Liver (tissue), 8 donors: ENCODE measurements at regions not wholly inside any gene's neighbourhood (a gene's known extent, or its start where the extent isn't known, plus 50 kb on each side); places are given as distances from the start of the nearest gene placed in this dataset.

Source experiments
- DNase-seq: peaks from one replicate; pipeline ENCODE4 v3.0.0-alpha.2; 2017; ENCODE audit warnings: low spot score
- H3K27ac ChIP-seq, 2 donors: one replicate each; pipeline ENCODE4 v1.7.0; 2013; ENCODE audit warnings: inconsistent platforms in 2 of 2, low read length in 2 of 2, control low read depth in 1 of 2, low read depth in 1 of 2, mild to moderate bottlenecking in 1 of 2
- H3K27me3 ChIP-seq, 4 donors: one replicate each; pipeline versions ENCODE4 v1.6.1 to v1.7.0; 2013; ENCODE audit warnings: low read length in 3 of 4, inconsistent platforms in 1 of 4, mild to moderate bottlenecking in 1 of 4, moderate library complexity in 1 of 4; ENCODE audit not compliant: control insufficient read depth in 4 of 4, insufficient read depth in 4 of 4
- H3K36me3 ChIP-seq, 4 donors: one replicate each; pipeline versions ENCODE4 v1.6.1 to v1.7.0; 2013; ENCODE audit warnings: low read length in 3 of 4, mild to moderate bottlenecking in 3 of 4, low read depth in 1 of 4, moderate library complexity in 1 of 4; ENCODE audit not compliant: control insufficient read depth in 4 of 4, insufficient read depth in 3 of 4
- H3K4me1 ChIP-seq, 4 donors: one replicate each; pipeline versions ENCODE4 v1.6.1 to v1.7.0; 2013; ENCODE audit warnings: low read length in 3 of 4, mild to moderate bottlenecking in 3 of 4, moderate library complexity in 1 of 4; ENCODE audit not compliant: control insufficient read depth in 4 of 4, insufficient read depth in 4 of 4
- H3K4me3 ChIP-seq, 3 donors: one replicate each; pipeline versions ENCODE4 v1.6.1 to v1.7.0; 2013; ENCODE audit warnings: low read length in 3 of 3, control low read depth in 1 of 3, low read depth in 1 of 3, mild to moderate bottlenecking in 1 of 3
- H3K9ac ChIP-seq, 2 donors: one replicate each; pipeline ENCODE4 v1.7.0; 2013; ENCODE audit warnings: low read length in 2 of 2, mild to moderate bottlenecking in 2 of 2, moderate library complexity in 2 of 2, control low read depth in 1 of 2, low read depth in 1 of 2
- H3K9me3 ChIP-seq, 4 donors: one replicate each; pipeline versions ENCODE4 v1.6.1 to v1.7.0; 2013; ENCODE audit warnings: low read length in 3 of 4; ENCODE audit not compliant: control insufficient read depth in 4 of 4
- ATF3 ChIP-seq: IDR thresholded peaks from 2 replicates; pipeline ENCODE4 v1.6.1; 2016; ENCODE audit warnings: antibody characterized with exemption
- CTCF ChIP-seq: fragments of 150-350 bp; IDR thresholded peaks from 2 replicates; pipeline ENCODE4 v1.5.1; 2017; ENCODE audit warnings: improper control_type of control experiment, low read depth, low read length; ENCODE audit not compliant: missing input control
- EGR1 ChIP-seq, 2 donors: IDR thresholded peaks; 2 replicates each; pipeline ENCODE4 v1.6.1; 2016 to 2018; ENCODE audit warnings: antibody characterized with exemption in 2 of 2, low read depth in 2 of 2
- FOXA1 ChIP-seq: IDR thresholded peaks from 2 replicates; pipeline ENCODE4 v1.6.1; 2016; ENCODE audit warnings: antibody characterized with exemption
- FOXA2 ChIP-seq: IDR thresholded peaks from 2 replicates; pipeline ENCODE4 v1.6.1; 2016; ENCODE audit warnings: antibody characterized with exemption
- GABPA ChIP-seq, 2 donors: IDR thresholded peaks in 1 of 2; conservative IDR thresholded peaks in 1 of 2; 2 replicates each; pipeline ENCODE4 v1.6.1; 2016; ENCODE audit warnings: antibody characterized with exemption in 2 of 2, mild to moderate bottlenecking in 1 of 2, moderate library complexity in 1 of 2
- HNF4G ChIP-seq: IDR thresholded peaks from 2 replicates; pipeline ENCODE4 v1.6.1; 2016; ENCODE audit warnings: antibody characterized with exemption
- JUND ChIP-seq, 2 donors: IDR thresholded peaks; 2 replicates each; pipeline ENCODE4 v1.6.1; 2016; ENCODE audit warnings: antibody characterized with exemption in 2 of 2
- NR2F2 ChIP-seq: IDR thresholded peaks from 2 replicates; pipeline ENCODE4 v1.6.1; 2016; ENCODE audit warnings: antibody characterized with exemption
- RAD21 ChIP-seq, 2 donors: IDR thresholded peaks; 2 replicates each; pipeline ENCODE4 v1.6.1; 2016; ENCODE audit warnings: antibody characterized with exemption in 2 of 2, mild to moderate bottlenecking in 2 of 2
- REST ChIP-seq: IDR thresholded peaks from 2 replicates; pipeline ENCODE4 v1.6.1; 2016; ENCODE audit warnings: antibody characterized with exemption, mild to moderate bottlenecking
- RXRA ChIP-seq, 2 donors: IDR thresholded peaks; 2 replicates each; pipeline ENCODE4 v1.6.1; 2017 to 2018; ENCODE audit warnings: antibody characterized with exemption in 2 of 2, mild to moderate bottlenecking in 1 of 2
- SP1 ChIP-seq: IDR thresholded peaks from 2 replicates; pipeline ENCODE4 v1.6.1; 2018; ENCODE audit warnings: antibody characterized with exemption, mild to moderate bottlenecking
- TAF1 ChIP-seq: conservative IDR thresholded peaks from 2 replicates; pipeline ENCODE4 v1.6.1; 2016; ENCODE audit warnings: antibody characterized with exemption, mild to moderate bottlenecking
- YY1 ChIP-seq: IDR thresholded peaks from 2 replicates; pipeline ENCODE4 v1.6.1; 2016; ENCODE audit warnings: antibody characterized with exemption, mild to moderate bottlenecking
- ZBTB33 ChIP-seq: IDR thresholded peaks from 2 replicates; pipeline ENCODE4 v1.6.1; 2016; ENCODE audit warnings: antibody characterized with exemption
- WGBS: extraction: QIAGEN DNeasy Blood & Tissue Kit; methylation state at CpG from one replicate; pipeline ENCODE4 v1.1.7; 2013; 5-methylcytosine and 5-hydroxymethylcytosine counted together
- TF ChIP-seq, protein P1 (sequence below): IDR thresholded peaks from 2 replicates; pipeline ENCODE4 v1.6.1; 2016; ENCODE audit warnings: antibody characterized with exemption
- donor health status: healthy.
- donor health status: healthy.
- donor health status: healthy.
- donor health status: healthy.
- donor health status: healthy.

- no peak for DNase-seq
- Histone ChIP-seq H3K27me3 (no peaks in the 10 kb centered on the region), H3K36me3 (no peaks in the 10 kb centered on the region), H3K4me3 (no peak overlapping the region), H3K9me3 (no peaks in the 10 kb centered on the region), H3K9ac (no peak overlapping the region), H3K27ac (no peak overlapping the region), H3K4me1 (peaks cover 2 to 15% (median 9%) of the 10 kb centered on the region in 4 donors)
- TF ChIP-seq GABPA (IDR thresholded peaks at IDR 0.05 in 1 of 2, conservative IDR thresholded peaks at IDR 0.05 in 1 of 2): no peak
- no peak for TF ChIP-seq RXRA (IDR thresholded peaks at IDR 0.05)
- no peak for TF ChIP-seq FOXA2
- no peak for TF ChIP-seq HNF4G
- TF ChIP-seq ATF3: no peak
- 94% methylated on average over 3 of the region's 3 CpGs for WGBS
These were observed 390.1 kb downstream of the RND3 start for GRCh38 chr2:150097402-150097801.

GRCh38 chr2:150095361-150096095, 391.9 kb downstream of the RND3 start:
- no peak overlapping the region for H3K27ac ChIP-seq
- no peaks in the 10 kb centered on the region for H3K36me3 ChIP-seq
- H3K4me1 ChIP-seq: peaks cover 2 to 15% (median 9%) of the 10 kb centered on the region in 4 donors
- no peak overlapping the region for H3K9ac ChIP-seq
- 45% methylated on average over 3 of the region's 3 CpGs for WGBS
- H3K9me3 ChIP-seq: no peaks in the 10 kb centered on the region
- TF ChIP-seq RXRA (IDR thresholded peaks at IDR 0.05): no peak
- no peak for TF ChIP-seq CTCF
- no peak for TF ChIP-seq ATF3
- TF ChIP-seq SP1: no peak
- no peak for TF ChIP-seq NR2F2
- TF ChIP-seq, protein P1, sequence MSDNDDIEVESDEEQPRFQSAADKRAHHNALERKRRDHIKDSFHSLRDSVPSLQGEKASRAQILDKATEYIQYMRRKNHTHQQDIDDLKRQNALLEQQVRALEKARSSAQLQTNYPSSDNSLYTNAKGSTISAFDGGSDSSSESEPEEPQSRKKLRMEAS: no peak
- no peak for TF ChIP-seq GABPA (IDR thresholded peaks at IDR 0.05 in 1 of 2, conservative IDR thresholded peaks at IDR 0.05 in 1 of 2)
- no peak for TF ChIP-seq YY1
- no peak for TF ChIP-seq REST
- TF ChIP-seq RAD21 (IDR thresholded peaks at IDR 0.05): no peak
- no peak for TF ChIP-seq ZBTB33
- no peak for TF ChIP-seq EGR1 (IDR thresholded peaks at IDR 0.05; ENCODE audit: low read depth in 2 of 2)
- TF ChIP-seq HNF4G: no peak
- TF ChIP-seq FOXA1: no peak
- TF ChIP-seq JUND (IDR thresholded peaks at IDR 0.05): no peak
- no peak for TF ChIP-seq FOXA2
- no peak for TF ChIP-seq TAF1
- no peaks in the 10 kb centered on the region for H3K27me3 ChIP-seq
- no peak overlapping the region for H3K4me3 ChIP-seq
- no peak for DNase-seq
